ENCODE measurements at regions not wholly inside any gene's neighbourhood (a gene's known extent, or its start where the extent isn't known, plus 50 kb on each side); places are given as distances from the start of the nearest gene placed in this dataset.

- Histone ChIP-seq H3K4me3 (no peak overlapping the region), H3K9me3 (no peaks in the 10 kb centered on the region), H3K27ac (no peak overlapping the region), H3K27me3 (no peaks in the 10 kb centered on the region), H3K4me1 (peaks cover 0 to 5% (median 4%) of the 10 kb centered on the region in 4 donors), H3K36me3 (no peaks in the 10 kb centered on the region)
- ATAC-seq (ENCODE audit: low FRiP score in 2 of 2) (peak; percentile 65 to 78), DNase-seq (peak; percentile 14 to 30)
- no peak for TF ChIP-seq EP300 (IDR thresholded peaks at IDR 0.05)
- TF ChIP-seq POLR2A (IDR thresholded peaks at IDR 0.05) = no peak
- TF ChIP-seq, protein P1, sequence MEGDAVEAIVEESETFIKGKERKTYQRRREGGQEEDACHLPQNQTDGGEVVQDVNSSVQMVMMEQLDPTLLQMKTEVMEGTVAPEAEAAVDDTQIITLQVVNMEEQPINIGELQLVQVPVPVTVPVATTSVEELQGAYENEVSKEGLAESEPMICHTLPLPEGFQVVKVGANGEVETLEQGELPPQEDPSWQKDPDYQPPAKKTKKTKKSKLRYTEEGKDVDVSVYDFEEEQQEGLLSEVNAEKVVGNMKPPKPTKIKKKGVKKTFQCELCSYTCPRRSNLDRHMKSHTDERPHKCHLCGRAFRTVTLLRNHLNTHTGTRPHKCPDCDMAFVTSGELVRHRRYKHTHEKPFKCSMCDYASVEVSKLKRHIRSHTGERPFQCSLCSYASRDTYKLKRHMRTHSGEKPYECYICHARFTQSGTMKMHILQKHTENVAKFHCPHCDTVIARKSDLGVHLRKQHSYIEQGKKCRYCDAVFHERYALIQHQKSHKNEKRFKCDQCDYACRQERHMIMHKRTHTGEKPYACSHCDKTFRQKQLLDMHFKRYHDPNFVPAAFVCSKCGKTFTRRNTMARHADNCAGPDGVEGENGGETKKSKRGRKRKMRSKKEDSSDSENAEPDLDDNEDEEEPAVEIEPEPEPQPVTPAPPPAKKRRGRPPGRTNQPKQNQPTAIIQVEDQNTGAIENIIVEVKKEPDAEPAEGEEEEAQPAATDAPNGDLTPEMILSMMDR (IDR thresholded peaks at IDR 0.05) = no peak
- no peak for TF ChIP-seq POLR2AphosphoS5 (IDR thresholded peaks at IDR 0.05)
- 52 to 57% methylated on average over 12 of the region's 12 CpGs for WGBS, 2 donors
Measured at GRCh38 chr5:56358703-56359681, 125.9 kb upstream of the ANKRD55 start.

GRCh38 chr5:56358046-56358445, 124.9 kb upstream of the ANKRD55 start:
- TF ChIP-seq, protein P1 (IDR thresholded peaks at IDR 0.05) = no peak
- TF ChIP-seq POLR2AphosphoS5 (IDR thresholded peaks at IDR 0.05) = no peak
- no peak for TF ChIP-seq EP300 (IDR thresholded peaks at IDR 0.05)
- TF ChIP-seq POLR2A (IDR thresholded peaks at IDR 0.05) = no peak
- no peaks in the 10 kb centered on the region for H3K36me3 ChIP-seq
- H3K27ac ChIP-seq = no peak overlapping the region
- ATAC-seq (ENCODE audit: low FRiP score in 2 of 2) = no peak
- no peaks in the 10 kb centered on the region for H3K27me3 ChIP-seq
- WGBS, 2 donors = 87 to 94% methylated on average over 1 of the region's 1 CpG
- no peak for DNase-seq
- peaks cover 0 to 5% (median 4%) of the 10 kb centered on the region in 4 donors for H3K4me1 ChIP-seq
- H3K9me3 ChIP-seq = no peaks in the 10 kb centered on the region
- H3K4me3 ChIP-seq = no peak overlapping the region

GRCh38 chr5:56357426-56357825, 124.3 kb upstream of the ANKRD55 start:
- Histone ChIP-seq H3K27me3 (no peaks in the 10 kb centered on the region), H3K4me3 (no peak overlapping the region), H3K4me1 (peaks cover 0 to 5% (median 4%) of the 10 kb centered on the region in 4 donors), H3K9me3 (no peaks in the 10 kb centered on the region), H3K27ac (no peak overlapping the region), H3K36me3 (no peaks in the 10 kb centered on the region)
- no peak for DNase-seq
- TF ChIP-seq, protein P1 (IDR thresholded peaks at IDR 0.05) = no peak
- no peak for TF ChIP-seq POLR2A (IDR thresholded peaks at IDR 0.05)
- ATAC-seq (ENCODE audit: low FRiP score in 2 of 2) = no peak

- Histone ChIP-seq H3K4me3 (no peak overlapping the region), H3K27me3 (no peaks in the 10 kb centered on the region), H3K4me1 (peaks cover 0 to 6% (median 4%) of the 10 kb centered on the region in 4 donors), H3K27ac (no peak overlapping the region), H3K9me3 (no peaks in the 10 kb centered on the region), H3K36me3 (no peaks in the 10 kb centered on the region)
- no peak for DNase-seq
- TF ChIP-seq, protein P1 (IDR thresholded peaks at IDR 0.05) = no peak
- TF ChIP-seq POLR2AphosphoS5 (IDR thresholded peaks at IDR 0.05) = no peak
- TF ChIP-seq EP300 (IDR thresholded peaks at IDR 0.05) = no peak
- TF ChIP-seq POLR2A (IDR thresholded peaks at IDR 0.05) = no peak
- ATAC-seq (ENCODE audit: low FRiP score in 2 of 2) = no peak
Measured at GRCh38 chr5:56356836-56357160, 123.7 kb upstream of the ANKRD55 start.

Data from upper lobe of left lung (tissue), 6 donors.